Skeletal muscle tissue (tissue), 3 donors: ENCODE measurements at regions not wholly inside any gene's neighbourhood (a gene's known extent, or its start where the extent isn't known, plus 50 kb on each side); places are given as distances from the start of the nearest gene placed in this dataset.

ENCODE experiments used
- H3K27ac ChIP-seq: one replicate; pipeline ENCODE4 v1.7.0; 2013; ENCODE audit warnings: mild to moderate bottlenecking, low read depth, low read length, inconsistent platforms
- H3K27me3 ChIP-seq, 3 donors: one replicate each; pipeline ENCODE4 v1.7.0; 2013; ENCODE audit warnings: low read length in 3 of 3; ENCODE audit not compliant: control insufficient read depth in 3 of 3, insufficient read depth in 3 of 3
- H3K36me3 ChIP-seq, 3 donors: one replicate each; pipeline ENCODE4 v1.7.0; 2013; ENCODE audit warnings: low read length in 3 of 3; ENCODE audit not compliant: control insufficient read depth in 3 of 3, insufficient read depth in 3 of 3
- H3K4me1 ChIP-seq, 3 donors: one replicate each; pipeline ENCODE4 v1.7.0; 2013; ENCODE audit warnings: low read length in 3 of 3, mild to moderate bottlenecking in 3 of 3; ENCODE audit not compliant: control insufficient read depth in 3 of 3, insufficient read depth in 3 of 3
- H3K4me3 ChIP-seq, 3 donors: one replicate each; pipeline ENCODE4 v1.7.0; 2013; ENCODE audit warnings: low read length in 3 of 3
- H3K9ac ChIP-seq, 3 donors: one replicate each; pipeline ENCODE4 v1.7.0; 2013; ENCODE audit warnings: low read length in 3 of 3, mild to moderate bottlenecking in 3 of 3, moderate library complexity in 2 of 3, low read depth in 1 of 3
- H3K9me3 ChIP-seq, 3 donors: one replicate each; pipeline ENCODE4 v1.7.0; 2013; ENCODE audit warnings: low read length in 3 of 3; ENCODE audit not compliant: control insufficient read depth in 3 of 3
- donor health status: Osteomylitis.

- Histone ChIP-seq H3K4me1 (no peaks in the 10 kb centered on the region), H3K27ac (no peak overlapping the region), H3K27me3 (no peaks in the 10 kb centered on the region), H3K36me3 (no peaks in the 10 kb centered on the region), H3K9ac (no peak overlapping the region), H3K9me3 (no peaks in the 10 kb centered on the region), H3K4me3 (no peak overlapping the region)
Measured at GRCh38 chr12:24226745-24227350, 277.4 kb upstream of the SOX5 start.

- Histone ChIP-seq H3K27me3 (no peaks in the 10 kb centered on the region), H3K4me3 (no peak overlapping the region), H3K9me3 (no peaks in the 10 kb centered on the region), H3K4me1 (no peaks in the 10 kb centered on the region), H3K27ac (no peak overlapping the region), H3K36me3 (no peaks in the 10 kb centered on the region), H3K9ac (no peak overlapping the region)
Measured at GRCh38 chr12:24224401-24224800, 274.9 kb upstream of the SOX5 start.

DNA sequence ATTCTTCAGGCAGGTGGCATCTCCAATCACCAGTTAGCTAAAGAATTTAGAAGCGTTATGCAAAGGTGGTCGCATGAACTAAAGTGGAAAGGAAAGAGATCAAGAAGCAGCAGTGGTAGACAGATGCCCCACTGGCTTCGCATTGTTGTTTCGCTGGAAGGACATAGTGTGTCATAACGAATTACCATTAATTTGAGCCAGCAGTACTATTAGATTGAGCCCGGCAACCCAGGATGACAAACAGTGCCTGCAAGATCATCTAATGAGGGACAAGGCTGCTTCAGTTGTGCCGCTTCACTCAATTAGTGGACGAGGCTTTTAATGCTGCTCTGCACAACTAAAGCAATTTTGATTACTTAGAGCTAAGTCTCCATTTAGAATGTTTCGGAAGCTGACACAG lies 274.5 kb upstream of the SOX5 start:
- Histone ChIP-seq H3K9me3 (no peaks in the 10 kb centered on the region), H3K27ac (no peak overlapping the region), H3K4me1 (no peaks in the 10 kb centered on the region), H3K9ac (no peak overlapping the region), H3K27me3 (no peaks in the 10 kb centered on the region), H3K4me3 (no peak overlapping the region), H3K36me3 (no peaks in the 10 kb centered on the region)

DNA sequence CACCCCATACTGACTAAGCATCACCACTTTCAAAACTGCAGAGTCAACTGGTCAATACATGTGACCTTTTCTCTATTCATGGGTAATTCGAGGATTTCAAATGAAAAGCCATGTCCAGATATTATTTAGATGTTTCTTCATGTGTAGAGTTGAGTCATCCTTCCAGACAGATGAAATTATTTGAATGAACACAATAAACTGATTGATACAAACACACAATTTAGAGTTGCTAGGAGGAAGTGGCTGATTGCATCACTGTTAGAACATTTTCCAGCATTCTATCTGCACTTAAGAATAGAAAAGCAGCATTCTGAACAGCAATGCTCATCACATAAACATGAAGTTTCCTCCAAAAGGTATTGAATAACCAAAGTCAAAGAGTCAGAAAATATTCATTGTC lies 273.5 kb upstream of the SOX5 start:
- no peak overlapping the region for H3K4me3 ChIP-seq
- no peaks in the 10 kb centered on the region for H3K36me3 ChIP-seq
- H3K4me1 ChIP-seq, result no peaks in the 10 kb centered on the region
- no peak overlapping the region for H3K27ac ChIP-seq
- no peaks in the 10 kb centered on the region for H3K27me3 ChIP-seq
- H3K9ac ChIP-seq, result no peak overlapping the region
- H3K9me3 ChIP-seq, result no peaks in the 10 kb centered on the region

GRCh38 chr12:24212496-24212895 lies 263.0 kb upstream of the SOX5 start:
- Histone ChIP-seq H3K27me3 (no peaks in the 10 kb centered on the region), H3K4me1 (no peaks in the 10 kb centered on the region), H3K4me3 (no peak overlapping the region), H3K9ac (no peak overlapping the region), H3K36me3 (no peaks in the 10 kb centered on the region), H3K27ac (no peak overlapping the region), H3K9me3 (no peaks in the 10 kb centered on the region)

DNA sequence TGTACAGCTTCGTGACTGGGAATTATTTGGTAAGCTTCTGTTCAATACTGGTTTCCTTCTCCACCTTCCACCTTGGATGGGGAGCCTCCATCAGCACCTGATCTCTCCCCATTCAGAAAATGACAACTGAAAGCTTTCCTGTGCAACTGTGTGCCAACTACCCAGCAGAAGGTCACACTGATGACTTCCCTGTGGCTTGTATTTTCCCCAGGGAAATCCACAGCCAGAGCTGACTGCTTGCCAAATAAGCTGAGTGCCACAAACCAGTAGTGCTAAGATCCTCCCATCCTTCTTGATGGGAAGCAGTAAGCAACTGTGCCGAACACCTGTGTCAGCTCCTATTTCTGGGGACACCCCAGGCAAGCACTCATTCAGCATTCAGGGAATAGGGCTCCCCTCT lies 257.2 kb upstream of the SOX5 start:
- H3K4me1 ChIP-seq, result no peaks in the 10 kb centered on the region
- H3K36me3 ChIP-seq, result no peaks in the 10 kb centered on the region
- H3K27me3 ChIP-seq, result no peaks in the 10 kb centered on the region
- no peak overlapping the region for H3K9ac ChIP-seq
- no peak overlapping the region for H3K27ac ChIP-seq
- H3K4me3 ChIP-seq, result no peak overlapping the region
- no peaks in the 10 kb centered on the region for H3K9me3 ChIP-seq

GRCh38 chr12:24201258-24201970 lies 251.9 kb upstream of the SOX5 start:
- Histone ChIP-seq H3K9me3 (no peaks in the 10 kb centered on the region), H3K4me1 (no peaks in the 10 kb centered on the region), H3K36me3 (no peaks in the 10 kb centered on the region), H3K9ac (no peak overlapping the region), H3K27me3 (no peaks in the 10 kb centered on the region), H3K4me3 (no peak overlapping the region), H3K27ac (no peak overlapping the region)

DNA sequence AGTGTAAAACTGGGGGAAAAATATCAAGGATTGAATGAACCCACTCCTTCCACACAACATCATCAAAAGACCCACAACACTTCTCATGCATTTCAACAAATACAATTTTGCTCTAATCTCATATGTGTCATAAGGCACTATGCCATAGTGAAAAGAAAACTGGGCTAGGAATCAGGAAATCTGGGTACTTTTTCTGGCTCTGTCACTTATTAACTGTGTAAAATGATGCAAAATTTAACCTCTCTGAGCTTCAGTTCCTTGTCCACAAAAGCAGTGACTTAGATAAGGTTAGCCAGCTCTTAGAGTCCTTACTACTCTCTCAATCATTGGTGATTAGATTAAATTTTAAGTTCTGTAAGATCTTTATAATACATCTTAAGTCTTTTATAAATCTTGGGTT lies 250.5 kb upstream of the SOX5 start:
- no peak overlapping the region for H3K27ac ChIP-seq
- no peak overlapping the region for H3K4me3 ChIP-seq
- no peaks in the 10 kb centered on the region for H3K9me3 ChIP-seq
- H3K36me3 ChIP-seq, result no peaks in the 10 kb centered on the region
- H3K9ac ChIP-seq, result no peak overlapping the region
- H3K4me1 ChIP-seq, result no peaks in the 10 kb centered on the region
- no peaks in the 10 kb centered on the region for H3K27me3 ChIP-seq

DNA sequence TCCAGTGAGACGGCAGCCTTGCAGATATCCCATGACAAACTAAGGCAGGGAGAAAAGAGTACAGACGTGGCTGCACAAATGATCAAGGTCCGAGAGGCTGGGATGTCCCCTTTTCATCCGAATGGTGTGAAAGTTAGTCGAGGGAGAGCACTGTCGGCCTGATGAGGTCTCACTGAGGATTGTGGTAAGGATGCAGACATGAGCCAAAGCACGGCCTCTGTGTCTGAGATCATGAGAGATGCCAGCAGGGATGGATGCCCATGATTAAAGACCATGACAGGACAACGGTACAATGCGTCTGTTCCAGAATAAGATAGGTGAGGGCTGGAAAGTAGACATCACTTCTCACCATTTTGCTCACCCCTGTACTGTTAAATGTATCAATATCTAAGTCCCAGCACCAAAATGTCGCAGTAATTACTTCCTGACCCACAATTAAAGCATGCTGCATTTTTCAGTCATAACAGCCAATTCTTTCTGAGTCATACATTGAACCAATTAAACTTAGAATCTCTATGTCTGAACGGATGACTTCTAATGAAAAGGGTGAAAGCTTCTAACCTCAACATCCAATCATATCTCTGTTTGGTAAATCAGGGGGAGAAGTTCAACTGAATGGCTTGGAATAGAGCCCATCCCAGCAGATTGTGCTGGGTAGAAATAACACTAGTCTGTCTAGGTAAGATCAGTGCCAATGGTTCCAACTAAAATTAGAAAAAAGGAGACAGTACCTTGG lies 249.6 kb upstream of the SOX5 start:
- no peak overlapping the region for H3K27ac ChIP-seq
- H3K4me3 ChIP-seq, result no peak overlapping the region
- no peak overlapping the region for H3K9ac ChIP-seq
- no peaks in the 10 kb centered on the region for H3K9me3 ChIP-seq
- no peaks in the 10 kb centered on the region for H3K36me3 ChIP-seq
- no peaks in the 10 kb centered on the region for H3K27me3 ChIP-seq
- H3K4me1 ChIP-seq, result no peaks in the 10 kb centered on the region

GRCh38 chr12:24198070-24198469 lies 248.6 kb upstream of the SOX5 start:
- no peak overlapping the region for H3K27ac ChIP-seq
- H3K27me3 ChIP-seq, result no peaks in the 10 kb centered on the region
- no peaks in the 10 kb centered on the region for H3K9me3 ChIP-seq
- H3K36me3 ChIP-seq, result no peaks in the 10 kb centered on the region
- no peak overlapping the region for H3K9ac ChIP-seq
- no peaks in the 10 kb centered on the region for H3K4me1 ChIP-seq
- H3K4me3 ChIP-seq, result no peak overlapping the region
